Activated naive CD4-positive, alpha-beta T cell treated with anti-CD3 and anti-CD28 coated beads for 36 hours (primary cell): ENCODE measurements at regions not wholly inside any gene's neighbourhood (a gene's known extent, or its start where the extent isn't known, plus 50 kb on each side); places are given as distances from the start of the nearest gene placed in this dataset.

Source experiments
- CTCF ChIA-PET: fragments of 350-600 bp; sonication (Branson Sonifier 250); formaldehyde crosslinking; loops from one replicate; lab custom pipeline; 2021; ENCODE audit warnings: antibody characterized with exemption; lab: Charles Lee
- DNase-seq: peaks from one replicate; pipeline ENCODE4 v3.0.0-alpha.2; 2020
- H3K27ac Mint-ChIP-seq: one replicate; pipeline ENCODE4 v1.8.0; 2021; ENCODE audit warnings: mild to moderate bottlenecking, mixed read lengths
- H3K27me3 Mint-ChIP-seq: one replicate; pipeline ENCODE4 v1.8.0; 2021; ENCODE audit warnings: low read depth, mixed read lengths
- H3K36me3 Mint-ChIP-seq: one replicate; pipeline ENCODE4 v1.8.0; 2021; ENCODE audit warnings: low read depth, mixed read lengths
- H3K4me1 Mint-ChIP-seq: one replicate; pipeline ENCODE4 v1.8.0; 2021; ENCODE audit warnings: low read depth, mixed read lengths
- H3K4me3 Mint-ChIP-seq: one replicate; pipeline ENCODE4 v1.8.0; 2021; ENCODE audit warnings: mild to moderate bottlenecking, moderate library complexity, mixed read lengths
- H3K9me3 Mint-ChIP-seq: one replicate; pipeline ENCODE4 v1.8.0; 2021; ENCODE audit warnings: mixed read lengths
- intact Hi-C: fragments of 100-400 bp; cut with micrococcal nuclease; formaldehyde crosslinking; loops from one replicate; pipeline ENCODE4 v1.15.1; 2023

DNA sequence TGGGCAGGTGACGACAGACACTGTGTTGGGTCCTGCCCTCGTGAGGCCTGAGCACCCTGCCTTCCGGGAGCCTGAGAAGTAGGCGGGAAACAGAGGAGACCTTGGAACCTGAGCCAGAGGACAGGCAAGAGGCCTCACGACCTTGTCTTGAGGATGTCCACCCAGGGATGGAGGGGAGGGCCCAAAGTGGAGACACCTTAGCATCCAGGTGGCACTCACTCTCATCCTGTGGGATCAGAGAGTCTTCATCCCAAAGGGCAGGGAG is 347.2 kb downstream of the NPHP4 start:
- Mint-ChIP-seq H3K36me3 (no peaks in the 10 kb centered on the region), H3K4me3 (no peak overlapping the region), H3K9me3 (peaks cover 2% of the 10 kb centered on the region), H3K27me3 (peaks cover 16% of the 10 kb centered on the region), H3K4me1 (no peaks in the 10 kb centered on the region), H3K27ac (no peak overlapping the region)
- intact Hi-C loops = no loop called here
- no peak for DNase-seq
- CTCF ChIA-PET = no interaction called here

DNA sequence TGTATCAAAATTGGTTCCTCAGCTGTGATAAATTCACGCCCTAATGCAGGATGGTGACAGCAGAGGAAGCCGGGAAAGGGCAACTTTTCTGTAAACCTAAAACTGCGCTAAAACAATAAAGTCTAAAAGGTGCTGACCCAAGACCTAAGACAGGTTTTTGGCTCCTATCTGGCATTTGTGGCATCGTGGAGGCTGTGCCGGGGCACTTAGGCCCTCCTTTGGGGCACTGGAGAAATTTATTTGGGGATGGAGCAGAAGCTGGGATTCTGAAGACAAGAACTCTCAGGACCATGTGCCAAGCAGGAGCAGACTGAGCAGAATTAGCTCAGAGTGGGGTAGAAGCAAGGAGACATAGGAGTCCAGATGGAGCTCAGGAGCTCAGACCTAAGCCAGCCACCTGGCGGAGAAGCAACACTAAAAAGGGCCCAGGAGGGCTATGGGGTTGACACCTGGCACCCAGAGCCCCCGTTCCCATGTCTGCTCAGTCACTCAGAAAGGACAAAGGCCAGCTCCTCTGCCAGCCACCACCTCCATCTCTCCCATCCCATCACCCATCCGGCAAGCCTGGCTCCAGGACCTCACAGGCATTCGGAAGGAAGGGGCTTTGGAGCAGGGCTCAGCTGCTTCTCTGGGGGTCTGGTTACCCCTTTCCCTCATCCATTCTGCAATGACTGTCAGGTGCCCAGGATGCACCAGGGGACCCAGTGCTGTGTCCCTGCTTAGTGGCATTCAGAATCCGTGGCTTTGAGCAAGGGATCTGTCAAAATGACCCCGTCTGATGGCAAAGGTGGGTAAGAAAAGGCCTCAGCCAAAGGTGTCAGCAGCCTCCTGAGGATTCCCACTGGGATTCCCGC is 347.7 kb downstream of the NPHP4 start:
- H3K27me3 Mint-ChIP-seq = peaks cover 18% of the 10 kb centered on the region
- DNase-seq = no peak
- no peaks in the 10 kb centered on the region for H3K4me1 Mint-ChIP-seq
- CTCF ChIA-PET = no interaction called here
- no peak overlapping the region for H3K27ac Mint-ChIP-seq
- H3K36me3 Mint-ChIP-seq = no peaks in the 10 kb centered on the region
- peaks cover 2% of the 10 kb centered on the region for H3K9me3 Mint-ChIP-seq
- intact Hi-C loops = no loop called here
- H3K4me3 Mint-ChIP-seq = no peak overlapping the region

DNA sequence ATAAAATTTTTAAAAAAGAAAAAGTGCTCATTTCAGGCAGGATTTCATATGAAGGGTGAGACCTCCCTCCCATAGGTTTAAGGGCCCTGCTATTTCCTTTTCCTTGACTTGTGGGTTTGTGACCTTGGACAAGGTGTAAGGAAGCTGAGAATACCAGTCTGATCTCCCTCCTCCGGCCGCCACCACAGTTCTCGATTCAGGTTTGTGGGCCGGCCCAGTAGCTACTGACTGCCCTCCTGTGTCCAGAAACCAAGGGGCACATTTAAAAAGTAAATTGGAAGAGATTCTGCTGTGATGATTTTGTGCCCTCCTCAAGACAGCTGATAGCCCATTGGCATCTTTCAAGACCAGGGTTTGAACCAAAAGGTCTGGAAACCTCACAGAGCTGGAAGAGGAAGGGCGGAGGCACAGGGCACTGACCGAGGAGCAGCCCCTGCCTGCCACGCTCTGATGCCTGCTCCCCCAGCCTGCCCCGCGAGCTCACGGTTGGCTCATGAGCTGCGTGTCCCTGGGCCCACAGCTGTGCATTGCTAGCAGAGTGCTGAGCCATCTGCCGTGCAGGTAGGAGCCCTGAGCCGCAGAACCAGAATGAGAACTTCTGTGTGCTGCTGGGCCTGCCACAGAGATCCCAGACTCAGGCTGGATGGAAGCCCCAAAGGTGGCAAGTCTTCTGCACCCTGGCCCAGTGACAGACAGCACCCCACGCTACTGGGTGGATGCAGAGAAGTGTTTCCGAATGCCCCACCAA is 348.7 kb downstream of the NPHP4 start:
- H3K36me3 Mint-ChIP-seq = no peaks in the 10 kb centered on the region
- H3K9me3 Mint-ChIP-seq = peaks cover 2% of the 10 kb centered on the region
- intact Hi-C loops = no loop called here
- no peak overlapping the region for H3K27ac Mint-ChIP-seq
- no peak for DNase-seq
- peaks cover 18% of the 10 kb centered on the region for H3K27me3 Mint-ChIP-seq
- no peak overlapping the region for H3K4me3 Mint-ChIP-seq
- H3K4me1 Mint-ChIP-seq = no peaks in the 10 kb centered on the region
- CTCF ChIA-PET = no interaction called here

GRCh38 chr1:5640845-5641244 is 351.4 kb downstream of the NPHP4 start:
- CTCF ChIA-PET = no interaction called here
- Mint-ChIP-seq H3K4me1 (no peaks in the 10 kb centered on the region), H3K36me3 (no peaks in the 10 kb centered on the region), H3K27me3 (peaks cover 24% of the 10 kb centered on the region), H3K27ac (no peak overlapping the region), H3K4me3 (no peak overlapping the region), H3K9me3 (peaks cover 2% of the 10 kb centered on the region)
- no peak for DNase-seq
- intact Hi-C loops = no loop called here

DNA sequence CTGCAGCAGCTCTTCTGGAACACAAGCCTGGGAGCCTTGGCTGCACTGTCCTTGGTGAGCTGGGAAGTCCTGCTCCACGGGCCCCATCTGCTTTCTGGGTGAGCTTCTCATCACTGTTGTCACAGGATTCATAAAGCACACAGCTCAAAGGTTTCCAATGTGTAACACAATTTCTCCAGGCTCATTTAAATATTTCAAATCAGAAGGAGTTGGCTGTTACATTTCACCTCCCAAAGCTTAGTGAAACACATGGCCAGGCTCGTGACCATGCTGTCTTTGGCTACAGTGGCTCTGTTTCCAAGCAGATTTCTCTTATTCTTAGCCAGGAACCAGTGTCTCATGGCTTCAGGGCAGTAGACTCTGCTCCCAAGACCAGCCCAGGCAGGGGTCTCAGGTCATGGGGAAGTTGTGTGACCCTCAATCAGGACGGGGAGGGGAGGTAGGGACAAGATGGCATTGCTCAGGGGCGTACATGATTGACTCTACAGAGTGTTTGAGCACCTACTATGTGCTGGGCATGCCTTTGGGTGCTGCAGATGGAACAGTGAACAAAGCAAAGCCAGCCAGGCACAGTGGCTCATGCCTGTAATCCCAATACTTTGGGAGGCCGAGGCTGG is 353.0 kb downstream of the NPHP4 start:
- H3K27ac Mint-ChIP-seq = no peak overlapping the region

DNA sequence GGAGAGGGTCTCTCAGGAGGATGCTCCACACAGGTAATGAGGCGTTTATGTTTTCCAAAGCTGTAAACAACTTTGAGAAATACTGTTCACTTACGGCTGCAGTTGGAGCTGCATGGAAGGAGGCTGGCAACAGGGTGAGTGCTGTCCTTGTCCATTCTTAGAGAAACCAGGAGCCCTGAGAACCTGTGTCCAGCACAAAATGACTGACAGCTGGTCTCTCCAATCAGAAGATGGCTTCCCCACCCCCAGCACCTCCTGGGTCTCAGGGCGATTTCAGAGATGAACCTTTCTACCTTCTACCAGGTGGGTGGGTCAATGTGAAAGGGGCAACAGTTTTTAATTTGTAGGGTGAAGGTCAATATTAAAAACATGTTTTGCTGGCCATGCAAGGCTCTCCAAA is 353.6 kb downstream of the NPHP4 start:
- H3K27ac Mint-ChIP-seq = no peak overlapping the region
- CTCF ChIA-PET = no interaction called here
- H3K36me3 Mint-ChIP-seq = no peaks in the 10 kb centered on the region
- H3K27me3 Mint-ChIP-seq = peaks cover 22% of the 10 kb centered on the region
- H3K4me1 Mint-ChIP-seq = no peaks in the 10 kb centered on the region
- no peak overlapping the region for H3K4me3 Mint-ChIP-seq
- DNase-seq = no peak
- no peaks in the 10 kb centered on the region for H3K9me3 Mint-ChIP-seq
- intact Hi-C loops = no loop called here

More for the DNA sequence above, 353.0 kb downstream of the NPHP4 start:
- Mint-ChIP-seq H3K4me3 (no peak overlapping the region), H3K9me3 (no peaks in the 10 kb centered on the region), H3K27me3 (peaks cover 22% of the 10 kb centered on the region), H3K36me3 (no peaks in the 10 kb centered on the region), H3K4me1 (no peaks in the 10 kb centered on the region)
- DNase-seq = no peak
- intact Hi-C loops = no loop called here
- CTCF ChIA-PET = interaction anchor here (0.6 kb wide), 1 partner anchor 1020 kb away, joined by 7 read pairs; no protein-coding TSS in a partner anchor

- Mint-ChIP-seq H3K36me3 (no peaks in the 10 kb centered on the region), H3K4me3 (no peak overlapping the region), H3K27me3 (peaks cover 19% of the 10 kb centered on the region), H3K4me1 (no peaks in the 10 kb centered on the region), H3K9me3 (no peaks in the 10 kb centered on the region), H3K27ac (no peak overlapping the region)
- intact Hi-C loops = loop anchor here (1.0 kb wide), 1 partner anchor 109 kb away; no protein-coding TSS in a partner anchor
- peak; percentile 44 for DNase-seq
- CTCF ChIA-PET = no interaction called here
Observed at GRCh38 chr1:5637171-5637570, 355.1 kb downstream of the NPHP4 start.

DNA sequence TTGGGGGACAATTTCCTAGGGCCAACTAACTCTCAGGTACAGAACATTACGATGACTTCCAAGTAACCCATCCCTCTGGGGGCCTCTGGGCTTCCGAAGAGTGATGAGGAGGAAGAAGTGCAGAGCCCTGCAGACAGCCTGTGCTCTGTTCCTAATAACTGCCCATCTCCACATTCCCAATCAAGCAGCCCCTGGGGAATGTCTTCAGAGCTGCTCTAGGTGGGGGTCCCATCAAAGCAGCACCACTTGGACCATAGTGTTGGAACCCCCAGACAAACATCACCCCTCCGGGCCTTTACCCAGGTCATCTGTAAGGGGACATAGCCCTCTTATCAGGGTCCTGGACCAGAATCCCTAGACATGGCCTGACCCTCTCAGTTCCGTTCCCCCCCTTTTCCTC is 357.3 kb downstream of the NPHP4 start:
- no peak for DNase-seq
- Mint-ChIP-seq H3K4me3 (no peak overlapping the region), H3K36me3 (no peaks in the 10 kb centered on the region), H3K9me3 (no peaks in the 10 kb centered on the region), H3K27ac (no peak overlapping the region), H3K27me3 (peaks cover 6% of the 10 kb centered on the region), H3K4me1 (no peaks in the 10 kb centered on the region)
- CTCF ChIA-PET = no interaction called here
- intact Hi-C loops = no loop called here

GRCh38 chr1:5632814-5633213 is 359.4 kb downstream of the NPHP4 start:
- Mint-ChIP-seq H3K9me3 (no peaks in the 10 kb centered on the region), H3K4me1 (no peaks in the 10 kb centered on the region), H3K27ac (no peak overlapping the region), H3K4me3 (no peak overlapping the region), H3K27me3 (peaks cover 6% of the 10 kb centered on the region), H3K36me3 (no peaks in the 10 kb centered on the region)
- intact Hi-C loops = no loop called here
- CTCF ChIA-PET = no interaction called here
- no peak for DNase-seq

GRCh38 chr1:5632224-5632623 is 360.0 kb downstream of the NPHP4 start:
- CTCF ChIA-PET = no interaction called here
- Mint-ChIP-seq H3K36me3 (no peaks in the 10 kb centered on the region), H3K9me3 (no peaks in the 10 kb centered on the region), H3K4me1 (no peaks in the 10 kb centered on the region), H3K4me3 (no peak overlapping the region), H3K27me3 (peaks cover 6% of the 10 kb centered on the region), H3K27ac (no peak overlapping the region)
- DNase-seq = peak; percentile 33
- intact Hi-C loops = no loop called here

GRCh38 chr1:5628416-5628815 is 363.8 kb downstream of the NPHP4 start:
- H3K9me3 Mint-ChIP-seq = no peaks in the 10 kb centered on the region
- intact Hi-C loops = loop anchor here (10.0 kb wide), 1 partner anchor 114 kb away; no protein-coding TSS in a partner anchor
- H3K36me3 Mint-ChIP-seq = no peaks in the 10 kb centered on the region
- DNase-seq = no peak
- no peak overlapping the region for H3K4me3 Mint-ChIP-seq
- peaks cover 2% of the 10 kb centered on the region for H3K27me3 Mint-ChIP-seq
- no peak overlapping the region for H3K27ac Mint-ChIP-seq
- CTCF ChIA-PET = no interaction called here
- H3K4me1 Mint-ChIP-seq = no peaks in the 10 kb centered on the region

DNA sequence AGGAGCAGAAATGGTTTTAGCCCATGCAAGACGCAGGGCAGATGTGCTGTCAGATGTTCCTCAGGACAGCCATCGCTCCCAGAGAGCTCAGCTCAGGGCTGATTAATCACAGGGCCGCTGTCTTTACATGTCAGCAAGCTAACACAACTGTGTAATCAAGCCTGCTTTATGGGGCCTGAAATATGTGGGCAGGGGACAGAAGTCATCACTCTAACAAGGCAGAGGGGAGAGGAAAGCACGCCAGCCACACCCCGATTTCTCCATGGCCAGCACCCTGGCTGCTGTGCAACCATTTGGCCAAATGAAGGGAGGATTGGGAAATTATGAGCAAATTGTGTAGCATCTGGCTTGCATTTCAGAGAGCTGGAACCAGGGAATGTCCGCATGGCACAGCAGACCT is 368.8 kb downstream of the NPHP4 start:
- H3K4me1 Mint-ChIP-seq = no peaks in the 10 kb centered on the region
- H3K27me3 Mint-ChIP-seq = peaks cover 9% of the 10 kb centered on the region
- intact Hi-C loops = loop anchor here (10.0 kb wide), 1 partner anchor 109 kb away; no protein-coding TSS in a partner anchor
- CTCF ChIA-PET = no interaction called here
- H3K36me3 Mint-ChIP-seq = no peaks in the 10 kb centered on the region
- no peak for DNase-seq
- H3K27ac Mint-ChIP-seq = no peak overlapping the region
- no peaks in the 10 kb centered on the region for H3K9me3 Mint-ChIP-seq
- no peak overlapping the region for H3K4me3 Mint-ChIP-seq
